A204.1 (cell line): ENCODE measurements at regions not wholly inside any gene's neighbourhood (a gene's known extent, or its start where the extent isn't known, plus 50 kb on each side); places are given as distances from the start of the nearest gene placed in this dataset.

Source experiments
- FAIRE-seq: peaks from 2 replicates; lab custom pipeline; 2012; peaks lifted over from hg19 to GRCh38; lab: Jason Lieb, UNC

DNA sequence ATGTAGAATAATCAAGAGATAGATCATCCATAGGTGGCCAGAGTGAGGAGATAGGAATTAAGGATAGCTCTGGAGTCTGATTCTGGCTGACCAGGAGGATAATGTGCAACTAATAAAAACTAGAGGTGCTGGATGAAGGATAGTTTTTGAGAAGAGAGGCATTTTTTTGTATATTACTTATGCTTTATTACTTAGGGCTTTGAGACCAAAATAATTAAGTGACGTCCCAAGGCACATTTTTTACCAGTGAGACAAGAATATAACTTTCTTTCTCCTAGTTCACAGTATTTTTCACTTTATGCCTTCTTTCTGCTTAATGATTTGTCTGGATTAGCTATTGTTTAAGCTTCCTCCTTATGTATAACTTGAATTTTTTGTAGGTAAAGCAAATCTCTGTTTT lies 756.6 kb downstream of the TSN start:
- no peak for FAIRE-seq

- no peak for FAIRE-seq
Observed at GRCh38 chr2:122514451-122514996, 759.1 kb downstream of the TSN start.

- FAIRE-seq = no peak
Observed at GRCh38 chr2:122515731-122516290, 760.4 kb downstream of the TSN start.

DNA sequence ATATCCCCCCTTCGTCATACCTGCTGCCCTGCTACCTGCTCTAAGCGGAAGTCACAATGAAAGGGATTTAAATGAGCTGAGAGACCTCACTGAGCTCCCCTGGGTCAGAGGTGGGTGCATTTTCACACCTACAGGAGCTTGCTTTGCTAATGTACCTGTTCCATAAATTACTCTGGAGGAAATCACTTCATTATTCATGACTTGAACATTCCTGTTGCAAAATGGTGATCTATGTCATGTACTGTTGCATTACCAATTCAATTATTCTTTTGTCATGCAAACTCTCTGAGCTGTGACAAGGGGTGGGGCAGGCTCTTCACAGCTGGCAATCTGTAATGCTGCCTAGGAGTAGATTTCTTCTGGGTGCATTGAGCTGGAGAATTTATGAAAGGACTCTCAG lies 761.3 kb downstream of the TSN start:
- FAIRE-seq = no peak

- no peak for FAIRE-seq
Observed at GRCh38 chr2:122519366-122519765, 763.9 kb downstream of the TSN start.

DNA sequence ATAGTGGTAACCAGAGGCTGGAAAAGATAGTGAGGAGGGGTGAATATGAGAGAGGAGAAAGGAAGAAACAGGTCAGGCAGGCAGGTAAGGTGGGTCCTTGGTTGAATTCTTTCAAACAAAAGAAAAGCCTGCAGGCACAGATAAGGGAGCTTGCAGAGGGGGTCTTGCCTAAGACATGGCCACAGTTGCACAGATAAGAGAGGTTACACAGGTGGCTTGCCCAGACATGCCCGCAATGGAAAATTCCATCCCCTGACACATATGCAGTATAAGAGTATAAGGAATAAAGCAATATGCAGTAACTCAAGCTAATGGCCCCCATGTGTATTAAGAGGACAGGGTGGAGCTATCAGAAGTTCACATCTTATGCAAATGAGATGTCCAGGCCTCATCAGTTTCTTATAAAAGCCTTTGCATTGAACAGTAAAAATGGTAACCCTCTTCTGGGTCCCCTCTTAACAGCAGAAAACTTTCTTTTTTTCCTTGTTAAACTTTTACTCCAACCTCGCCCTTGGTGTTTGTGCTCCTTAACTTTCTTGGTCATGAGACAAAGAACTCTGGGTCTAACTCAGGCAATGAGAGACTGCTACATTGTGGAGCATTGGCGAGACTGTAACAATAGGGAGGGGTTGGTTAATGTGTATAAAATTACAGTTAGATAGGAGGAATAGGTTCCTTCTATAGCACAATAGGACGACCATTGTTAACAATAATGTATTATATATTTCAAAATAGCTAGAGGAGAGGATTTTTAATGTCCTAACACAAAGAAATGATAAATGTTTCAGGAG lies 764.6 kb downstream of the TSN start:
- FAIRE-seq = no peak

- no peak for FAIRE-seq
Observed at GRCh38 chr2:122523143-122523542, 767.7 kb downstream of the TSN start.

- FAIRE-seq = no peak
Observed at GRCh38 chr2:122523981-122524380, 768.5 kb downstream of the TSN start.

DNA sequence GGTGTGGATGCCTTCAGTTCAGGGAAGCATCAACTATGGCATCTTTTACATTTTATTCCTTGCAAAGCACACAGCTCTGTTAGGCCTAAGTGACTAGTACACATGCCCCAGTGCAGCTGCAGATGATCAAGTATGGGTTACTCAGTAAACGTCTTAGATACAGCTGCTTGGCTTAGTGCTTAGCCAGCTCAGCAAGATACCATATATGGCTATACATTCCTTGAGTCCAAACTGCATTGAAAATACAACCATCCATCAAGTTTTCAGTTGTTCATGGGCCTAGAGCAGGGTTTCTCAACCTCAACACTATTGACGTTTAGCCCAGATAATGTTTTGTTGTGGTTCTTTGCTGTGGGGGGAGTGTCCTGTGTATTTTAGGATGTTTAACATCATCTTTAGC lies 769.9 kb downstream of the TSN start:
- FAIRE-seq = no peak

GRCh38 chr2:122528061-122528460 lies 772.6 kb downstream of the TSN start:
- FAIRE-seq = no peak

DNA sequence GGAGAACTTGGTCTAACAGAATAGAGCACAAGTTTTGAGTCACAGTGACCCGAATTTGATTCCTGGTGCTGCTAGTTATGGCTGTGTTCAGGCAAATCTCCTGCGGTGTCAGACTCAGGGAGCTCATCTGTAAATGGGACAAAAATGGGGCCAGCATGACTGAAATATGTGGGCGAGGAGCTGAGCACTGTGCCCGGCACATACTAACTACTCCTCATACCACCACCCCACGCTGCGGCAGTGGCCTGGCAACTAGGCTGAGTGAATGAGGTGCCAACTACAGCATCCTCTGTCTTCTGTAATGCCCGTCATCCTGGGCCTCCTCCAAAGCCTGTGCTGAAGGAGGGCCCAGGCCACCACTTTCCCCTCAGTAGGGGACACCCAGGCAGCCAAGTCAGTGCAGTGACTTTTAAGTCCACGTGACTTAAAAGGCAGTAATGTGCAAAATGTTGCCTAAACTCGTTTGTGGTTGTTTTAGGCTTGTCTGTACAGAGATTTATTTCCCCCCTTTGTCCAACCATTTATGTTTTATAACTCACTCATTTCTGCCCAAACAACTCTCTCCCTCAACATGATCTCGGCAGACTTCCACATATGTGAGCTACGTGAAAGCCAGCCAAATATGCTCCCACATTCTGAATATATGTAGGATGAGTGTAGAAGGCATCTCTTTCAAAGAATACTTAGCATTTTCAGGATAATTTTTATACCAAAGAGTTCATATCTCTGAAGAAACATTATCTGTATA lies 773.7 kb downstream of the TSN start:
- no peak for FAIRE-seq

- FAIRE-seq = no peak
Observed at GRCh38 chr2:122530814-122531213, 775.4 kb downstream of the TSN start.

DNA sequence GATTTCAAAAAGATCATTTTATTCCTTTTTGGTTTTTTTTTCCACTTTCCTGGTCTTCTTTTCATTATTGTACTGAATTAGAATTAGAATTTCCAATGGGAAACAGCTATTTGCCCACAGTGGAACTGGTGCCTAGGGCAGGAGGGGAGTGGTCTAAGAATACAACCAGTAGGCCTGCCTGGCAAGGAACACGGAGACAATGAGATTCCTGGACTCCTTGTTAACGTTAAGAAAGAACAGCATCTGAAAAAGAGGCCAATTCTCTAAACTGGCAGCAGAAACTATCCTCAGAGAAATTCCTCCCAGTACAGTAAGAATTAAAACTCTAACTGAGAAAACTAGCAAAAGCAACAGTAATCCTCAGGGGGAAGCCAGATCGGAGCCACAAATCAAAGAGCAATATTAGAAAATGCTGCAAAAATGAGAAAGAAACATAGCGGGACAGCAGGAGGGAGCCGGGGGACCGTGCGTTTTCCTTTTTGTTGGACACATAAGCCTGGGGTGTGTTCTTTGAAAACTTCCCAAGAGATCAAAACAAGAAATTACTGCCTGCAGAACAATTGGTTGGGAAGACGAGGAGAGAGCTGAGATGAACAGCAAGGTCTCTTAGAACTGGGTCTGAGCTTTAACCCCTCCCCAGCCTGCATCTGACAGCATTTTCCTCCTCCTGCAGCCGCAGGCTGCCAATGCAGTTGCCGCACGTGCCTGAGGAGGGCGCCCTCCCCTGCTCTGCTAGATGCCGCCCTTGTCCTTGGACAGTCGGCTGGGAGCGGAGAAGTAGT lies 776.0 kb downstream of the TSN start:
- no peak for FAIRE-seq

GRCh38 chr2:122532072-122532344 lies 776.6 kb downstream of the TSN start:
- FAIRE-seq = no peak

GRCh38 chr2:122532481-122532880 lies 777.0 kb downstream of the TSN start:
- no peak for FAIRE-seq

- no peak for FAIRE-seq
Observed at GRCh38 chr2:122535960-122536505, 780.6 kb downstream of the TSN start.

DNA sequence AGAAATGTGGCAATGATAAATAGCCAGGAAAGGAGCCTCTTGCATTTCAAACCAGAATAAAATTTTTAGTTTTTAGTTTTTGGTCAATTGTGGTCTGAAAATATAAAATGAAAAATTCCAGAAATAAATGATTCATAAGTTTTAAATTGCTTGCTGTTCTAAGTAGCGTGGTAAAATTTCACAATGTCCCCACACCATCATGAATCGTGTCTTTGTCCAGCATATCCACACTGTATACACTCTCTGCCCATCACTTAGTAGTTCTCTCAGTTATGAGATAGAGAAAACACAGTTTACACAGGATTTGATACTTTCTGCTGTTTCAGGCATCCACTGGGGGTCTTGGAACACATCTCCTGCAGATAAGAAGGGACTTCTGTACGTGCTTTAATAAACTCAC lies 783.9 kb downstream of the TSN start:
- FAIRE-seq = no peak

- FAIRE-seq = no peak
Observed at GRCh38 chr2:122539920-122540319, 784.5 kb downstream of the TSN start.

- no peak for FAIRE-seq
Observed at GRCh38 chr2:122542236-122542635, 786.8 kb downstream of the TSN start.

DNA sequence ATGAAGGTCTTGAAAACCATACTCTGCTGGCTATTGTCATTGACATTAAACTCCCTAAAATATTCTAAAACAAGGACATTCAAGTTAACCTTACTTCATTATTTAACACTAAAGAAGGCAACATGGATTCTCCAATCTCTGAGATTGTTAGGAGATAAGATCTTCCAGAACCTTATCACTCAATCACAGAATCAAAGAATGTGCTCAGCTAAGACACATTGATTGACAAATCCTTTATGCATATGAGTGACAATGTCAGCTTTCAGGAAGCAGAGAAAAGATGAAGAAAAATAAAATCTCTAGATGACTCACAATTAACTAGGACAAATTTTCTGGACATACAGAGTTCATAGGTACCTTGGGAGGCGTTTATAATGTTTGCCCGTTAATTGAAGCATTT lies 787.2 kb downstream of the TSN start:
- no peak for FAIRE-seq

- no peak for FAIRE-seq
Observed at GRCh38 chr2:122543815-122544214, 788.4 kb downstream of the TSN start.

DNA sequence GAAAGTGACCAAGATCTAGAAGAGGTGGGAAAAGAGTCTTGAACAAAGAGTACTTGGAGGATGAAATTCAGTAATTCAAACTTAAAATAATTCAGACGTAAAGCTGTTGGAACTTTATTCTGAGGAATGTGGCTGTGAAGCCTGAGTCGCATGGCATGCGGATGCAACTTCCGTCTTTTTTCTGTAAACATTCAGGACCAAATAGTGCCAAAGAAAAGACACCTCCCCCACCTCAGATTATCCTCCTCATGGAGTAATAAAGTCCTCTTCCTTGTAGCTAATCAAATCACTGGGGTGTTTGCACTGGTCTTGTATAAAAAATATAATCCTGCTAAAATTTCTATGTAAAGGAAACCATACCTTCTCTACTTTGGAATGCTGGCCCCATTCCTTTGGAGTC lies 790.4 kb downstream of the TSN start:
- no peak for FAIRE-seq
